NCI-H1930 (cell line): ENCODE measurements at regions not wholly inside any gene's neighbourhood (a gene's known extent, or its start where the extent isn't known, plus 50 kb on each side); places are given as distances from the start of the nearest gene placed in this dataset.
A peak's percentile ranks its signal among the peaks of the same experiment; 100 is the strongest.

Experiments used
- DNase-seq, 2 experiments: peaks; one replicate each; lab custom pipeline; 2025; lab: John Stamatoyannopoulos, UW

GRCh38 chr12:13288937-13289652, 92.6 kb downstream of the EMP1 start:
- DNase-seq, result no peak

GRCh38 chr12:13288501-13288900, 92.0 kb downstream of the EMP1 start:
- no peak for DNase-seq

GRCh38 chr12:13283867-13284266, 87.3 kb downstream of the EMP1 start:
- no peak for DNase-seq

GRCh38 chr12:13282861-13283260, 86.3 kb downstream of the EMP1 start:
- DNase-seq, result no peak

- DNase-seq, result peak; percentile 59 to 71
These were observed 81.8 kb downstream of the EMP1 start for GRCh38 chr12:13278249-13278787.

- no peak for DNase-seq
These were observed 80.8 kb downstream of the EMP1 start for GRCh38 chr12:13277293-13277692.

GRCh38 chr12:13275241-13276085, 78.9 kb downstream of the EMP1 start:
- DNase-seq, result no peak

- no peak for DNase-seq
These were observed 77.3 kb downstream of the EMP1 start for GRCh38 chr12:13273850-13274249.

- no peak for DNase-seq
These were observed 76.6 kb downstream of the EMP1 start for GRCh38 chr12:13273097-13273496.

GRCh38 chr12:13270817-13271216, 74.3 kb downstream of the EMP1 start:
- DNase-seq, result no peak
